ENCODE measurements at regions not wholly inside any gene's neighbourhood (a gene's known extent, or its start where the extent isn't known, plus 50 kb on each side); places are given as distances from the start of the nearest gene placed in this dataset.

- no peak for DNase-seq (ENCODE audit: low read depth in 1 of 2, low spot score in 1 of 2)
- no peak overlapping the region for H3K27ac ChIP-seq
- FAIRE-seq: no peak
- H3K4me3 ChIP-seq: no peak overlapping the region
- no peak overlapping the region for H3K4me2 ChIP-seq
- no peak for ATAC-seq
- no peaks in the 10 kb centered on the region for H3K9me3 ChIP-seq
- ChIA-PET CTCF (no interaction called here), POLR2A (no interaction called here)
- H3K4me1 ChIP-seq: no peaks in the 10 kb centered on the region
- no peak for TF ChIP-seq MYC (IDR thresholded peaks at IDR 0.05; ENCODE audit: borderline replicate concordance, low read length)
- no peak for TF ChIP-seq ZC3H11A (IDR thresholded peaks at IDR 0.05)
- no peak for TF ChIP-seq ZFP36 (IDR thresholded peaks at IDR 0.05; ENCODE audit: borderline replicate concordance, partially characterized antibody)
- no peak for TF ChIP-seq ESRRA (IDR thresholded peaks at IDR 0.05; ENCODE audit: borderline replicate concordance, low read length)
- TF ChIP-seq CBX2 (IDR thresholded peaks at IDR 0.05; ENCODE audit: borderline replicate concordance, low read depth): no peak
- TF ChIP-seq, protein P1, sequence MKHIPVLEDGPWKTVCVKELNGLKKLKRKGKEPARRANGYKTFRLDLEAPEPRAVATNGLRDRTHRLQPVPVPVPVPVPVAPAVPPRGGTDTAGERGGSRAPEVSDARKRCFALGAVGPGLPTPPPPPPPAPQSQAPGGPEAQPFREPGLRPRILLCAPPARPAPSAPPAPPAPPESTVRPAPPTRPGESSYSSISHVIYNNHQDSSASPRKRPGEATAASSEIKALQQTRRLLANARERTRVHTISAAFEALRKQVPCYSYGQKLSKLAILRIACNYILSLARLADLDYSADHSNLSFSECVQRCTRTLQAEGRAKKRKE (CRISPR knock-in tag; IDR thresholded peaks at IDR 0.05; ENCODE audit: low read depth): no peak
- no peak for TF ChIP-seq REST (IDR thresholded peaks at IDR 0.05)
- TF ChIP-seq SMC3 (IDR thresholded peaks at IDR 0.05): no peak
- TF ChIP-seq PBX3 (IDR thresholded peaks at IDR 0.05): no peak
- TF ChIP-seq MAFK (IDR thresholded peaks at IDR 0.05; ENCODE audit: partially characterized antibody): no peak
Observed at GRCh38 chr4:117284736-117285135, 199.4 kb upstream of the TRAM1L1 start.

- no peak overlapping the region for H3K27ac ChIP-seq
- H3K9me3 ChIP-seq: no peaks in the 10 kb centered on the region
- 30% methylated on average over 1 of the region's 1 CpG for WGBS (ENCODE audit: missing lambda C conversion rate)
- FAIRE-seq (no peak), DNase-seq (ENCODE audit: low read depth in 1 of 2, low spot score in 1 of 2) (no peak), ATAC-seq (no peak)
- H3K4me2 ChIP-seq: no peak overlapping the region
- no peaks in the 10 kb centered on the region for H3K4me1 ChIP-seq
- no peak overlapping the region for H3K4me3 ChIP-seq
- ChIA-PET POLR2A (no interaction called here), CTCF (no interaction called here)
- TF ChIP-seq HMGXB4 (CRISPR knock-in tag; IDR thresholded peaks at IDR 0.05; ENCODE audit: borderline replicate concordance) (no peak), FOSL2 (IDR thresholded peaks at IDR 0.05) (no peak), FOSL2 (CRISPR knock-in tag; IDR thresholded peaks at IDR 0.05) (no peak), RAD21 (conservative IDR thresholded peaks at IDR 0.05 in 1 of 2, IDR thresholded peaks at IDR 0.05 in 1 of 2) (no peak), TP53 (CRISPR knock-in tag; IDR thresholded peaks at IDR 0.05) (no peak), CEBPB (IDR thresholded peaks at IDR 0.05) (no peak), POLR2AphosphoS2 (conservative IDR thresholded peaks at IDR 0.05; ENCODE audit: low read length) (no peak), EHF (CRISPR knock-in tag; IDR thresholded peaks at IDR 0.05) (no peak), FOXS1 (CRISPR knock-in tag; IDR thresholded peaks at IDR 0.05) (no peak), MAFK (IDR thresholded peaks at IDR 0.05; ENCODE audit: partially characterized antibody) (no peak)
- TF ChIP-seq, protein P1 (CRISPR knock-in tag; IDR thresholded peaks at IDR 0.05; ENCODE audit: low read depth): no peak
Observed at GRCh38 chr4:117293784-117294183, 208.4 kb upstream of the TRAM1L1 start.

Measured in A549 (cell line).